ENCODE measurements at regions not wholly inside any gene's neighbourhood (a gene's known extent, or its start where the extent isn't known, plus 50 kb on each side); places are given as distances from the start of the nearest gene placed in this dataset.
"Not testable (repeated sequence)": the region's sequence is repeated elsewhere in the genome, so short reads cannot be mapped to it uniquely, and the experiment has no call there.

- peak; percentile 29 for DNase-seq (ENCODE audit: low spot score)
Measured at GRCh38 chr15:26260517-26261133, 397.5 kb upstream of the ATP10A start.

GRCh38 chr15:26259581-26259980, 396.5 kb upstream of the ATP10A start:
- DNase-seq (ENCODE audit: low spot score) = no peak

- not testable (repeated sequence) for DNase-seq (ENCODE audit: low spot score)
Measured at GRCh38 chr15:26244782-26245181, 381.7 kb upstream of the ATP10A start.

GRCh38 chr15:26243382-26243781, 380.3 kb upstream of the ATP10A start:
- no peak for DNase-seq (ENCODE audit: low spot score)

GRCh38 chr15:26242565-26243071, 379.5 kb upstream of the ATP10A start:
- no peak for DNase-seq (ENCODE audit: low spot score)

GRCh38 chr15:26235864-26236263, 372.7 kb upstream of the ATP10A start:
- no peak for DNase-seq (ENCODE audit: low spot score)

- no peak for DNase-seq (ENCODE audit: low spot score)
Measured at GRCh38 chr15:26234976-26235767, 372.0 kb upstream of the ATP10A start.

GRCh38 chr15:26232691-26233090, 369.6 kb upstream of the ATP10A start:
- no peak for DNase-seq (ENCODE audit: low spot score)

GRCh38 chr15:26231096-26231495, 368.0 kb upstream of the ATP10A start:
- DNase-seq (ENCODE audit: low spot score) = no peak

- no peak for DNase-seq (ENCODE audit: low spot score)
Measured at GRCh38 chr15:26224266-26224665, 361.1 kb upstream of the ATP10A start.

GRCh38 chr15:26223720-26224119, 360.6 kb upstream of the ATP10A start:
- no peak for DNase-seq (ENCODE audit: low spot score)

GRCh38 chr15:26222781-26223180, 359.7 kb upstream of the ATP10A start:
- no peak for DNase-seq (ENCODE audit: low spot score)

- DNase-seq (ENCODE audit: low spot score) = not testable (repeated sequence)
Measured at GRCh38 chr15:26217043-26217442, 353.9 kb upstream of the ATP10A start.

GRCh38 chr15:26214290-26214689, 351.2 kb upstream of the ATP10A start:
- no peak for DNase-seq (ENCODE audit: low spot score)

- DNase-seq (ENCODE audit: low spot score) = no peak
Measured at GRCh38 chr15:26213427-26213826, 350.3 kb upstream of the ATP10A start.

GRCh38 chr15:26212109-26212508, 349.0 kb upstream of the ATP10A start:
- no peak for DNase-seq (ENCODE audit: low spot score)

GRCh38 chr15:26210980-26211379, 347.9 kb upstream of the ATP10A start:
- no peak for DNase-seq (ENCODE audit: low spot score)

GRCh38 chr15:26201177-26201858, 338.2 kb upstream of the ATP10A start:
- no peak for DNase-seq (ENCODE audit: low spot score)

- DNase-seq (ENCODE audit: low spot score) = no peak
Measured at GRCh38 chr15:26200427-26200826, 337.3 kb upstream of the ATP10A start.

GRCh38 chr15:26197719-26198118, 334.6 kb upstream of the ATP10A start:
- DNase-seq (ENCODE audit: low spot score) = no peak

GRCh38 chr15:26197060-26197459, 333.9 kb upstream of the ATP10A start:
- no peak for DNase-seq (ENCODE audit: low spot score)

- no peak for DNase-seq (ENCODE audit: low spot score)
Measured at GRCh38 chr15:26191193-26191592, 328.1 kb upstream of the ATP10A start.

- DNase-seq (ENCODE audit: low spot score) = not testable (repeated sequence)
Measured at GRCh38 chr15:26186138-26186537, 323.0 kb upstream of the ATP10A start.

All from hepatic stellate cell (primary cell).